BJ (cell line): ENCODE measurements at regions not wholly inside any gene's neighbourhood (a gene's known extent, or its start where the extent isn't known, plus 50 kb on each side); places are given as distances from the start of the nearest gene placed in this dataset.
"Not testable (repeated sequence)": the region's sequence is repeated elsewhere in the genome, so short reads cannot be mapped to it uniquely, and the experiment has no call there.

Source experiments
- CTCF ChIA-PET: fragments of 350-600 bp; formaldehyde crosslinking; extraction: SDS; loops from one replicate; lab custom pipeline; 2021; ENCODE audit warnings: antibody characterized with exemption, inconsistent platforms; lab: Yijun Ruan, JAX
- POLR2A ChIA-PET: fragments of 300-600 bp; sonication (Branson Sonifier 250); formaldehyde crosslinking; extraction: SDS; loops from one replicate; lab custom pipeline; 2021; ENCODE audit warnings: antibody characterized with exemption; lab: Charles Lee
- DNase-seq: peaks from one replicate; pipeline ENCODE4 v3.0.0-alpha.2; 2011; ENCODE audit warnings: low read depth
- H3K27me3 ChIP-seq: 2 replicates; pipeline ENCODE4 v1.6.0; 2011; ENCODE audit warnings: low read length; ENCODE audit not compliant: control insufficient read depth, insufficient read depth
- H3K36me3 ChIP-seq: 2 replicates; pipeline ENCODE4 v1.5.1; 2011; ENCODE audit warnings: low read length; ENCODE audit not compliant: control insufficient read depth, insufficient read depth
- H3K4me3 ChIP-seq: 2 replicates; pipeline ENCODE4 v1.5.1; 2011; ENCODE audit warnings: low read depth, mild to moderate bottlenecking, control low read depth, low read length
- CTCF ChIP-seq: IDR thresholded peaks from 2 replicates; pipeline ENCODE4 v1.5.1; 2011; ENCODE audit warnings: low read depth, mild to moderate bottlenecking, control low read depth, inconsistent platforms, low read length, moderate library complexity; ENCODE audit not compliant: insufficient read depth

DNA sequence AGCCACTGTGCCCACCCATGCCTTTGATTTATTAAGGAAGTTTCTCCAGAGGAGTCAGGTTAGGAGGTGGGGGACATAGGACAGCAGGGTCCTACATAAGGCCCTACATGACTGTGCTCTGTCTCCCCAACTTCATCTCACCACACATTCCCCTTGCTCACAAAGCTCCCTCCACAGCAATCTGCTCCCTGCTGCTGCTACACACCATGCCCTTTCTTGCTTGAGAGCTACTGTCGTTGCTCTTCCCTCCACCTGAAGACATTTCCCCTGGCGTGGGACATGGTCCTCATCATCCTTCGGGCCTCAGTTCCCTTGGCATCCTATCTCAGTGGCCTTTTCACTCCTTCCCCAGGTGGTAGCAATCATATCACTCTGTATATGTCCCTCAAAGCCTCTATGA is 75.9 kb upstream of the DAPK1 start:
- DNase-seq, result no peak
- no peaks in the 10 kb centered on the region for H3K36me3 ChIP-seq
- POLR2A ChIA-PET, result no interaction called here
- CTCF ChIA-PET, result no interaction called here
- no peaks in the 10 kb centered on the region for H3K27me3 ChIP-seq
- no peak overlapping the region for H3K4me3 ChIP-seq
- no peak for TF ChIP-seq CTCF

GRCh38 chr9:87422999-87423398 is 74.7 kb upstream of the DAPK1 start:
- Histone ChIP-seq H3K4me3 (no peak overlapping the region), H3K36me3 (no peaks in the 10 kb centered on the region), H3K27me3 (no peaks in the 10 kb centered on the region)
- ChIA-PET POLR2A (no interaction called here), CTCF (no interaction called here)
- no peak for DNase-seq
- TF ChIP-seq CTCF, result no peak

DNA sequence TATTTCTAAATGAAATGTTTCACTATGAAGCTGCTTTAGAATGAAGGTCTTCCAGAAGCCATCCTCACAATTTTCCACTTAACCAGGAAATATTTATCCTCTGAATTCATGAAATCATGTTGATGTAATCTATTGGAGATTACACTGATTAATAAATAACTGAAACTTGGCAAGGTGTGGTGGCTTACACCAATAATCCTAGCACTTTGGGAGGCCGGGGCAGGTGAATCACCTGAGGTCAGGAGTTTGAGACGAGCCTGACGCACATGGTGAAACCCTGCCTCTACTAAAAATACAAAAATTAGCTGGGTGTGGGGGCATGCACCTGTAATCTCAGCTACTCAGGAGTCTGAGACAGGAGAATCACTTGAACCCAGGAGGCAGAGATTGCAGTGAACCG is 73.8 kb upstream of the DAPK1 start:
- POLR2A ChIA-PET, H3K36me3 ChIP-seq, DNase-seq, H3K4me3 ChIP-seq, H3K27me3 ChIP-seq: not testable (repeated sequence)
- CTCF ChIA-PET, result interaction anchor here (1.0 kb wide), 1 partner anchor 58 kb away, joined by 4 read pairs; no protein-coding TSS in a partner anchor

DNA sequence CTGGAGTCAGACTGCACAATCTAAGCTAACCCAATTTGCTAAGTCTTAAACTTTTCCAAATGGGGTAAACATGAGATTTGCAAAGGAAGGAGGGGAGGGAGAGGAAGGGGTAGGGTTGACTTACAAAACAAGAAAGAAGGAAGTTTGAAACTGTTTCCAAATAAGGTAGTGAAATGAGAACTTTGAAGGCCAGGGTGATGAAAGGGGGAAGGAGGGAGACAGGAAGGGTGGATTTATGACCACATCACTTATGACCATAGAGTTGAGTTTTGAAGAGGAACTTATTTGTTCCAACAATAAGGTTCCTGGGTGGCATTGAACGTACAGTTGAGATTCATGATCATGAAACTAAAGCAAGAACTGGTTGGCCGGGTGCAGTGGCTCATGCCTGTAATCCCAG is 72.5 kb upstream of the DAPK1 start:
- POLR2A ChIA-PET, result no interaction called here
- no peaks in the 10 kb centered on the region for H3K36me3 ChIP-seq
- H3K27me3 ChIP-seq, result no peaks in the 10 kb centered on the region
- TF ChIP-seq CTCF, result no peak
- CTCF ChIA-PET, result no interaction called here
- no peak for DNase-seq
- no peak overlapping the region for H3K4me3 ChIP-seq

GRCh38 chr9:87427851-87428506 is 69.7 kb upstream of the DAPK1 start:
- ChIA-PET POLR2A (no interaction called here), CTCF (no interaction called here)
- no peak overlapping the region for H3K4me3 ChIP-seq

More at GRCh38 chr9:87427851-87428506, 69.7 kb upstream of the DAPK1 start:
- TF ChIP-seq CTCF, result no peak
- no peaks in the 10 kb centered on the region for H3K36me3 ChIP-seq
- H3K27me3 ChIP-seq, result no peaks in the 10 kb centered on the region
- no peak for DNase-seq
